ENCODE measurements at regions not wholly inside any gene's neighbourhood (a gene's known extent, or its start where the extent isn't known, plus 50 kb on each side); places are given as distances from the start of the nearest gene placed in this dataset.
A peak's percentile ranks its signal among the peaks of the same experiment; 100 is the strongest.

DNA sequence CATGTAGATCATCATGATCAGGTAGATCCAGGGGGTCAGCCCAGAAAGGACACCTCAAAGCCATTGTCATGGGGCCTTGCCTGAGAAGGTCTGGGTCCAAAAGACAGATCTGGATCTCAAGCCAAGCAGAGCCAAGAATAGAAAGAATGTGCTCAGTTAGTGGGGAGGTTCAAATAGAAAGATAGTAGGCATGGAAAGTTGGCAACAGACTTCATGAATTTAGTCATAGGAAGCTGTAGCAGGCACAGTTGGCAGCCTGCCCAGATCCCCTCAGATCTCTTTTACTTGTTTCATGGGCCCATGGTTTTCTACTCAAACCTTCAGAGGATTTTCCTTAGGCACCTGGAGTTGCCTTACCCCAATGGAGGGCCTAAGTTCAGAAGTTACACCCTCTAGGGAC, 767.0 kb downstream of the SLC4A3 start:
- Histone ChIP-seq H3K4me3 (ENCODE audit: low read length) (no peak overlapping the region), H3K27me3 (ENCODE audit: control insufficient read depth, insufficient read depth) (no peaks in the 10 kb centered on the region), H3K4me1 (ENCODE audit: control insufficient read depth, insufficient read depth, low read length) (no peaks in the 10 kb centered on the region), H3K27ac (ENCODE audit: low read length) (peak overlapping the region; percentile 72), H3K9me3 (ENCODE audit: control insufficient read depth, low read length) (no peaks in the 10 kb centered on the region)
- DNase-seq (peak; percentile 57 to 81 (median 68)), ATAC-seq (peak; percentile 74 to 75)
- intact Hi-C loops (cut with DNase I): no loop called here

DNA sequence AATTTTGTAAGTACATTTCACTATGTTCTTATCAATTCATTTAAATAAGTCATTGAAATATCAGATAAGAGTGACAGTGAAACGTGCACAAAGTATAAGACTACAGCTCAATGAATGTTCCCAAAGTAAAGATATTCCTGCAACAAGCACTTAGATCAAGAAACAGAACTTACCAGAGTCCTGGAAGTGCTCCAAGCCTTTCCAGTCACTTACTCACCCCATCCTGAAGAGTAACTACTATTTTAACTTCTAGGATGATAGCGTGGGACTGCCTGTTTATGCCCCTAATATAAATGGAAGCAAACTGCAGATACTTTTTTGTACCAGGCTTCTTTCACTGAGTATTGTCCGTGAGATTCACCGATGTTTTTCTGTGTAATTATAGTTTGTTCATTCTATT, 768.9 kb downstream of the SLC4A3 start:
- no peak overlapping the region for H3K4me3 ChIP-seq (ENCODE audit: low read length)
- no peaks in the 10 kb centered on the region for H3K9me3 ChIP-seq (ENCODE audit: control insufficient read depth, low read length)
- WGBS: 35% methylated on average over 4 of the region's 4 CpGs
- intact Hi-C loops (cut with DNase I): no loop called here
- ATAC-seq (peak; percentile 50 to 52), DNase-seq (no peak)
- H3K27me3 ChIP-seq (ENCODE audit: control insufficient read depth, insufficient read depth): no peaks in the 10 kb centered on the region
- H3K4me1 ChIP-seq (ENCODE audit: control insufficient read depth, insufficient read depth, low read length): no peaks in the 10 kb centered on the region
- H3K27ac ChIP-seq (ENCODE audit: low read length): no peak overlapping the region

DNA sequence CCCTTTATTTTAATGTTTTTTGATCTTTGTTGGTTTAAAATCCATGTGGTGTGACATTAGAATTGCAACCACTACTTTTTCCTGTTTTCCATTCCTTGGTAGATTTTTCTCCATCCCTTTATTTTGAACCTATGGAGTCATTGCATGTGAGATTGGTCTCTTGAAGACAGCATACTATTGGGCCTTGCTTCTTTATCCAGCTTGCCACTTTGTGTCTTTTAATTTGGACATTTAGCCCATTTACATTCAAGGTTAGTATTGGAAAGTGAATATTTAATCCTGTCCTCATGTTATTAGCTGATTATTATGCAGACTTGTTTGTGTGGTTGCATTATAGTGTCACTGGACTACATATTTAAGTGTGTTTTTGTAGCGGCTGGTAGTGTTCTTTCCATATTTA, 782.9 kb downstream of the SLC4A3 start:
- intact Hi-C loops (cut with DNase I): no loop called here
- Histone ChIP-seq H3K4me3 (ENCODE audit: low read length) (no peak overlapping the region), H3K9me3 (ENCODE audit: control insufficient read depth, low read length) (no peaks in the 10 kb centered on the region), H3K27ac (ENCODE audit: low read length) (no peak overlapping the region), H3K4me1 (ENCODE audit: control insufficient read depth, insufficient read depth, low read length) (no peaks in the 10 kb centered on the region), H3K27me3 (ENCODE audit: control insufficient read depth, insufficient read depth) (no peaks in the 10 kb centered on the region)
- 86% methylated on average over 1 of the region's 1 CpG for WGBS
- ATAC-seq: no peak
- no peak for DNase-seq

DNA sequence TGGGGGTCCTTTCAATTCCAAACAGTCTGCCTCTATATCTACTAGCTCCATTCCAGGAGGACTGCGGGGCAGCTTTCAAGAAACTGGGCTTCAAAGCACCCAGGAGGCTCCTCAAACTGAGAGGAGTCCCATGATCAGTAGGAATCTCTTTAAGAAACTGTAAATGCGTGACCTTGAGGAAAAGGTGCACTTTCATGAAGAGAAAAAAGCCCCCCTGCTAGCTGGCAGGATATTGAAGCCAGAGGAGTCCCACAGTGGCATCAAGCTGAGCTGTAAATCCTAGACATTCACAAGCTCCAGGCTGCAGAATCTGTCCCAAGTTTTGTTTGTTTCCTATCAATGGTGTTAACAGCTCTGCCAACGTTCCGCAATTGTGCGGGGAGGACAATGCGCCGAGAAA, 790.1 kb downstream of the SLC4A3 start:
- no peak for ATAC-seq
- intact Hi-C loops (cut with DNase I): no loop called here
- no peaks in the 10 kb centered on the region for H3K27me3 ChIP-seq (ENCODE audit: control insufficient read depth, insufficient read depth)
- H3K4me1 ChIP-seq (ENCODE audit: control insufficient read depth, insufficient read depth, low read length): no peaks in the 10 kb centered on the region
- no peak for DNase-seq
- no peaks in the 10 kb centered on the region for H3K9me3 ChIP-seq (ENCODE audit: control insufficient read depth, low read length)
- WGBS: 50% methylated on average over 7 of the region's 7 CpGs
- H3K4me3 ChIP-seq (ENCODE audit: low read length): no peak overlapping the region
- no peak overlapping the region for H3K27ac ChIP-seq (ENCODE audit: low read length)

DNA sequence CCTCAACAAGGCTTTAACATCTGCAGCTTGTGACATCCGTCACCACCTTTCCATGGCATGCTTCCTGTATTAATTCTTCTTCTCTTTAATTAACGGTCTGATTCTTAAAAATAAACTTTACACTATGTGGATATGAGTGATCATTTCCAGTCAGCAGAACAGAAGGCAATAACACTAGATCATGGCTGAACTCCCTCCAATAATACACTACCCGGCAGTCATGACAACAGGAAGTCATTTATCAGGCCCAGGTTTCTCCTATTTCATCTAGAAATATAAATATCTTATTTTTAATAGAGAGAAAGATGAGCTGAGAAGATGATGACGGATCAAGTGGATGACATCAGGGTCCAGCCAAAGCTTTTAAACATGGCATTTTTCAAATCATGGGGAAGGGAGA, 792.2 kb downstream of the SLC4A3 start:
- Histone ChIP-seq H3K27ac (ENCODE audit: low read length) (no peak overlapping the region), H3K27me3 (ENCODE audit: control insufficient read depth, insufficient read depth) (no peaks in the 10 kb centered on the region), H3K4me3 (ENCODE audit: low read length) (no peak overlapping the region), H3K4me1 (ENCODE audit: control insufficient read depth, insufficient read depth, low read length) (no peaks in the 10 kb centered on the region), H3K9me3 (ENCODE audit: control insufficient read depth, low read length) (no peaks in the 10 kb centered on the region)
- ATAC-seq: no peak
- intact Hi-C loops (cut with DNase I): no loop called here
- DNase-seq: no peak
- 48% methylated on average over 4 of the region's 4 CpGs for WGBS

DNA sequence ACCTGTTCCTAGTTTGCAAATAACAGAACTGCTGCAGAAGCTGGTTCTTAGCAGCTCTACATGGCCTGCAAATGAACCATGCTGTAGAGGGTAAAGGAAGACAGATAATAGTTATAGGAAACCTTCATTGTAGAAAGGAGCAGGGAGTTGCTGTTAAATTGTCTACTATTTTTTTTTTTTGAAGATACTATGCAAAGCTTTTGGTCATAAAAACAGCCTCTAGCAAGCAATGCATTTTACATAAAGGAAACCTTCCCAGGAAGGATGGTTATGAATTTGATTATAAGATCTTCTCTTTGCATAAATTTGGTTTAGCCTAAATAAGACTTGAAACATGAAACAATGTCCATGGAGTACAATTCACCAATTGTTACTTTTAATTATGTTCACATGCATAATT, 793.4 kb downstream of the SLC4A3 start:
- DNase-seq (no peak), ATAC-seq (no peak)
- Histone ChIP-seq H3K27ac (ENCODE audit: low read length) (no peak overlapping the region), H3K9me3 (ENCODE audit: control insufficient read depth, low read length) (no peaks in the 10 kb centered on the region), H3K4me1 (ENCODE audit: control insufficient read depth, insufficient read depth, low read length) (no peaks in the 10 kb centered on the region), H3K4me3 (ENCODE audit: low read length) (no peak overlapping the region), H3K27me3 (ENCODE audit: control insufficient read depth, insufficient read depth) (no peaks in the 10 kb centered on the region)
- intact Hi-C loops (cut with DNase I): no loop called here

DNA sequence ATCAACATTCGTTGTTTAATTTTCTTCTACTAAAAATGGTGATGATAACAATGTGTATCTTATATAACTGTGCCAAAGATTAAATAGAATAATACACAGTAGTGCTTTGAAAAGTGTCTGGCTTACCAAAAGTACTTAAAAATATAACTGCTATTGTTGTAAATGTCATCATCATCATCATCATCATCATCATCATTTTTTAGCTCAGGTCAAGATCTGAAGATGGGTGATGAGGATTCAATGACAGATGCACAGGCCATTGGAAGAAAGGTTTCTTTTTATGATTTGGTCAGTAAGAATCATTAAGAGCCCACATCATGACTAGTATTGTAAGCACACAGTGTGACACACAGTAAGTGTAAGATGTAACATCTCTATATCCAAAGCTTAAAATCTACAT, 795.2 kb downstream of the SLC4A3 start:
- Histone ChIP-seq H3K4me1 (ENCODE audit: control insufficient read depth, insufficient read depth, low read length) (no peaks in the 10 kb centered on the region), H3K4me3 (ENCODE audit: low read length) (no peak overlapping the region), H3K27me3 (ENCODE audit: control insufficient read depth, insufficient read depth) (no peaks in the 10 kb centered on the region), H3K9me3 (ENCODE audit: control insufficient read depth, low read length) (no peaks in the 10 kb centered on the region), H3K27ac (ENCODE audit: low read length) (no peak overlapping the region)
- DNase-seq: no peak
- ATAC-seq: no peak
- intact Hi-C loops (cut with DNase I): no loop called here
- 56% methylated on average over 1 of the region's 1 CpG for WGBS

DNA sequence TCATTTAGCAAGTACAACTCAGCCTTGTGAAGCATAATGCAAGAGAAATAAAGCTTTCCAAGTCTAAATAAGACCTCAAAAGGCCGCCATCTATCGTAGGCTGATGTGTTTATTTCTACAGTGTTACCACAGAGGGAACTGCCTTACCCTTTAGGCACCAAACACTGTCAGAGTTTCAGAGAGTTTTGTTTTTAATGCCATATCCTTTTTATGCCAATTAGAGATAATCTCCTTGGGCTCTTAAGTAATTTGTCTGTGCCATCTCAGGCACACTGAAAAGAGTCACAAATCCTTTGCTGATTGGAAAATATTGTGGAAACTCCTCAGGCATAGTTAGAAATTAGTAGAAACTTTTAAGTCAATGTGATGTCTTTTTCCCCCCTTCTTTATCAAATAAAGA, 797.1 kb downstream of the SLC4A3 start:
- no peaks in the 10 kb centered on the region for H3K4me1 ChIP-seq (ENCODE audit: control insufficient read depth, insufficient read depth, low read length)
- ATAC-seq: no peak
- intact Hi-C loops (cut with DNase I): no loop called here
- no peak for DNase-seq
- no peak overlapping the region for H3K4me3 ChIP-seq (ENCODE audit: low read length)
- no peak overlapping the region for H3K27ac ChIP-seq (ENCODE audit: low read length)
- no peaks in the 10 kb centered on the region for H3K27me3 ChIP-seq (ENCODE audit: control insufficient read depth, insufficient read depth)
- 71% methylated on average over 2 of the region's 2 CpGs for WGBS
- H3K9me3 ChIP-seq (ENCODE audit: control insufficient read depth, low read length): no peaks in the 10 kb centered on the region

DNA sequence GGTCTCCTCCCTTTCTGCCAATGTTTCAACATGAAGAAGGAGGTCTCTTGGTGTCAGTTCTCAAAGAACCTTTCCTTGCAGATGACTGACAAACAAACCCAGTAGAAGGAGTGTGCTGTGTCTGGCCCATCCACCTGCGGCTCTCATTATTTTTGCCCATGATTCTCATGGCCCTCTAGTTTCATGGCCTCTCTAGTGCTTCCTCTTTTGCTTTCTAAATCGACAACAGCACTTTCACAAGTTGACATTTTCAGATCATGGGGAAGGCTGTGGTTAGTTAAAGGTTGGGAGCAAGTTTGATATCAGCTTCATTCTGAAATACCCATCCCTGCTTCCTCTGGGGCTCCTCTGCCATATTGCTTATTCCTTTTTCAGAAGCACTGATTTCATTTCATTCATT, 805.2 kb downstream of the SLC4A3 start:
- 77% methylated on average over 2 of the region's 2 CpGs for WGBS
- H3K27ac ChIP-seq (ENCODE audit: low read length): no peak overlapping the region
- ATAC-seq: no peak

DNA sequence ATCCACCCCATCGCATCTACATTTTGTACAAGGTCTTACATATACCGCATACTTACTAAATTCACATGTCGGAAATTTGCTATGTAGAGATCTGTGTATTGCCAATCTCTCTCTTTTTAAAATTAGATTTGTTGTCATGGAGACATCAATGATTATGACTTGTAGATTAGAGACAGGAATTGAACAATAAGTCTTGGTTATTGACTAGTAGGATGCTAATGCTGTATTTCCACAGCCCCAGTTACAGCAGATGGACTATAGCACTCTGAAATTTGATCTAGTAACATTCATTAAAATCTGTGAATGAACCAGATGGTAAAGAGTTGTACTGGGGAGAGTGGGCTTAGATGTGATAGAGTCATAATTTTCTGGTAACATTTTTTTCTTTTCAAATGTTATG, 805.7 kb downstream of the SLC4A3 start:
- intact Hi-C loops (cut with DNase I): no loop called here
- DNase-seq (no peak), ATAC-seq (no peak)
- Histone ChIP-seq H3K27ac (ENCODE audit: low read length) (no peak overlapping the region), H3K9me3 (ENCODE audit: control insufficient read depth, low read length) (no peaks in the 10 kb centered on the region), H3K27me3 (ENCODE audit: control insufficient read depth, insufficient read depth) (no peaks in the 10 kb centered on the region), H3K4me1 (ENCODE audit: control insufficient read depth, insufficient read depth, low read length) (no peaks in the 10 kb centered on the region), H3K4me3 (ENCODE audit: low read length) (no peak overlapping the region)
- WGBS: 98% methylated on average over 3 of the region's 3 CpGs

More for the DNA sequence above, 805.2 kb downstream of the SLC4A3 start:
- no peaks in the 10 kb centered on the region for H3K27me3 ChIP-seq (ENCODE audit: control insufficient read depth, insufficient read depth)
- H3K4me1 ChIP-seq (ENCODE audit: control insufficient read depth, insufficient read depth, low read length): no peaks in the 10 kb centered on the region
- H3K9me3 ChIP-seq (ENCODE audit: control insufficient read depth, low read length): no peaks in the 10 kb centered on the region
- H3K4me3 ChIP-seq (ENCODE audit: low read length): no peak overlapping the region
- no peak for DNase-seq
- intact Hi-C loops (cut with DNase I): no loop called here

DNA sequence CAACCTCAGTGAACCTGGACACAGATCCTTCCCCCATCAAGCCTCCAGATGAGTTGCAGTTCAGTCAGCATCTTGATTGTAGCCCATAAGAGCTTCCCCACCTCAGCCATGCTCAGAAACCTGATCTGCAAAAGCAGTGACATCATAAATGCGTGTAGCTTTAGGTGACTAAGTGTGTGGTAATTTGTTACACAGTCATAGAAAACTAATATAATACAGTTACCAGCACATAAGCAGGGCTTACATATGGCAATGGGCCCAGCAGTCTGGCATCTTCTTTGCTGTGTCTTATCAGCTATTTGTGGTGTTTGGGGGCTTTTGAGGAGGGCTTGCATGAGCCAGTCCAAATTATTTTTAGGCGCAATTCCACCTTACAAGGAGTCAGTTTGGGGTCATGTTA, 807.0 kb downstream of the SLC4A3 start:
- no peak for DNase-seq
- Histone ChIP-seq H3K27me3 (ENCODE audit: control insufficient read depth, insufficient read depth) (no peaks in the 10 kb centered on the region), H3K27ac (ENCODE audit: low read length) (no peak overlapping the region), H3K4me1 (ENCODE audit: control insufficient read depth, insufficient read depth, low read length) (no peaks in the 10 kb centered on the region), H3K9me3 (ENCODE audit: control insufficient read depth, low read length) (no peaks in the 10 kb centered on the region), H3K4me3 (ENCODE audit: low read length) (no peak overlapping the region)
- 62% methylated on average over 2 of the region's 2 CpGs for WGBS
- ATAC-seq: no peak
- intact Hi-C loops (cut with DNase I): no loop called here

DNA sequence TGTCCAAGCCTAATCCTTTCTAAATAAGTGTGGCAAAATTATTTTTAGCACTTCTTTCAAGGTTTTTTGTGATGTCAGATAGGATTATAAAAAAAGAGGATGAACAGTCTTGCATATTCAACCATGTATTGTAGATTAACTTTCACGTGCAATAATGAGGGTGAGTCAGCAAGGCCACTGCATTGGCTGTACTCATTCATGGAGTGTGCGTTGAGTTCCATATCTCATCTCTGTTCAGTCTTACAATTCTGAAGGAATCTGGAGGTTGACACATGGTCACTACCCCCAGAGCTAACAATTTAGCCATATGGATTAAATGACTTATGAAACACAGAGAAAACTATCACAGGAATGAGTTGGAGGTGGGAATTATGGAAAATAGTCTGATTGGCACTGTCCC, 810.5 kb downstream of the SLC4A3 start:
- intact Hi-C loops (cut with DNase I): no loop called here
- H3K9me3 ChIP-seq (ENCODE audit: control insufficient read depth, low read length): no peaks in the 10 kb centered on the region
- ATAC-seq (no peak), DNase-seq (no peak)
- no peaks in the 10 kb centered on the region for H3K27me3 ChIP-seq (ENCODE audit: control insufficient read depth, insufficient read depth)
- 77% methylated on average over 2 of the region's 2 CpGs for WGBS
- no peak overlapping the region for H3K27ac ChIP-seq (ENCODE audit: low read length)
- no peaks in the 10 kb centered on the region for H3K4me1 ChIP-seq (ENCODE audit: control insufficient read depth, insufficient read depth, low read length)
- no peak overlapping the region for H3K4me3 ChIP-seq (ENCODE audit: low read length)
